ENCODE measurements at regions not wholly inside any gene's neighbourhood (a gene's known extent, or its start where the extent isn't known, plus 50 kb on each side); places are given as distances from the start of the nearest gene placed in this dataset.

DNA sequence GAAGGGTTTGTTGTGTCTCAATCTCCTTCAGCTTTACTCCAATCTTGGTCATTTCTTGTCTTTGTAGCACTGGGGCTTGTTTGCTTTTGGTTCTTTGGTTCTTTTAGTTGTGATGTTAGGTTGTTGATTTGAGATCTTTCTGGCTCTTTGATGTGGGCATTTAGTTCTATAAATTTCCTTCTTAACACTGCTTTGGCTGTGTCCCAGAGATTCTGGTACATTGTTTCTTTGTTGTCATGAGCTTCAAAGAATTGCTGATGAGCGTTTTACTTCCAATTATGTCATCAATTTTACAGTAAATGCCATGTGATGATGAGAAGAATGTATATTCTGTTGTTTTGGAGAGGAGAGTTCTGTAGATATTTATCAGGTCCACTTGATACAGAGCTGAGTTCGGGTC is 353.3 kb downstream of the MAN2A1 start:
- intact Hi-C loops (cut with DNase I): no loop called here
- Histone ChIP-seq H3K36me3 (replicated peaks in 1 of 2) (no peaks in the 10 kb centered on the region), H3K4me3 (no peak overlapping the region), H3K4me1 (replicated peaks in 1 of 2) (peaks cover 0 to 8% of the 10 kb centered on the region in 2 donors), H3K9me3 (replicated peaks in 1 of 3) (no peaks in the 10 kb centered on the region), H3K27ac (no peak overlapping the region), H3K27me3 (no peaks in the 10 kb centered on the region)
- DNase-seq: no peak
- TF ChIP-seq POLR2A (IDR thresholded peaks at IDR 0.05): no peak
- TF ChIP-seq, protein P1, sequence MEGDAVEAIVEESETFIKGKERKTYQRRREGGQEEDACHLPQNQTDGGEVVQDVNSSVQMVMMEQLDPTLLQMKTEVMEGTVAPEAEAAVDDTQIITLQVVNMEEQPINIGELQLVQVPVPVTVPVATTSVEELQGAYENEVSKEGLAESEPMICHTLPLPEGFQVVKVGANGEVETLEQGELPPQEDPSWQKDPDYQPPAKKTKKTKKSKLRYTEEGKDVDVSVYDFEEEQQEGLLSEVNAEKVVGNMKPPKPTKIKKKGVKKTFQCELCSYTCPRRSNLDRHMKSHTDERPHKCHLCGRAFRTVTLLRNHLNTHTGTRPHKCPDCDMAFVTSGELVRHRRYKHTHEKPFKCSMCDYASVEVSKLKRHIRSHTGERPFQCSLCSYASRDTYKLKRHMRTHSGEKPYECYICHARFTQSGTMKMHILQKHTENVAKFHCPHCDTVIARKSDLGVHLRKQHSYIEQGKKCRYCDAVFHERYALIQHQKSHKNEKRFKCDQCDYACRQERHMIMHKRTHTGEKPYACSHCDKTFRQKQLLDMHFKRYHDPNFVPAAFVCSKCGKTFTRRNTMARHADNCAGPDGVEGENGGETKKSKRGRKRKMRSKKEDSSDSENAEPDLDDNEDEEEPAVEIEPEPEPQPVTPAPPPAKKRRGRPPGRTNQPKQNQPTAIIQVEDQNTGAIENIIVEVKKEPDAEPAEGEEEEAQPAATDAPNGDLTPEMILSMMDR (IDR thresholded peaks at IDR 0.05): no peak
- 67 to 83% (median 77%) methylated on average over 2 of the region's 2 CpGs for WGBS, 4 donors

DNA sequence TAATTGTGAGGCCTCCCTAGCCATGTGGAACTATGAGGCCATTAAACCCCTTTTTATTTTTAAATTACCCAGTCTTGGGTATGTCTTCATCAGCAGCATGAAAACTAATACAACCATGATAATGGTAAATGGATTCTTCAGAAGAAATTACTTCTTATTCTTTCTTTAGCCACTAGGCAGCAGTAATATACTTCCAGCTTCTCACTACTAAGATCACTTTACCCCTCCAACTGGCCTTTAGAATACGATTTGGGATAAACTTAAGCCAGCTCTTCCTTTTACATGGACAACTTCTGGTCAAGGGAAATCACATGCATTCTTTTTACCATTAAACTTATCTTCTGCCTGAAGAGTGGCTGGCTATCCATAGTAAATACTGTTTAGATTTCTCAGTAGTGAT is 355.4 kb downstream of the MAN2A1 start:
- TF ChIP-seq, protein P1 (IDR thresholded peaks at IDR 0.05): peak in 5 of 6 experiments; percentile 10 to 37 (median 25)
- no peak for TF ChIP-seq POLR2A (IDR thresholded peaks at IDR 0.05)
- no peaks in the 10 kb centered on the region for H3K9me3 ChIP-seq (replicated peaks in 1 of 3)
- no peaks in the 10 kb centered on the region for H3K27me3 ChIP-seq
- 27 to 53% (median 41%) methylated on average over 1 of the region's 1 CpG for WGBS, 4 donors
- H3K4me1 ChIP-seq (replicated peaks in 1 of 2): no peaks in the 10 kb centered on the region
- H3K36me3 ChIP-seq (replicated peaks in 1 of 2): no peaks in the 10 kb centered on the region
- no peak overlapping the region for H3K4me3 ChIP-seq
- H3K27ac ChIP-seq: no peak overlapping the region
- intact Hi-C loops (cut with DNase I): no loop called here
- no peak for DNase-seq

DNA sequence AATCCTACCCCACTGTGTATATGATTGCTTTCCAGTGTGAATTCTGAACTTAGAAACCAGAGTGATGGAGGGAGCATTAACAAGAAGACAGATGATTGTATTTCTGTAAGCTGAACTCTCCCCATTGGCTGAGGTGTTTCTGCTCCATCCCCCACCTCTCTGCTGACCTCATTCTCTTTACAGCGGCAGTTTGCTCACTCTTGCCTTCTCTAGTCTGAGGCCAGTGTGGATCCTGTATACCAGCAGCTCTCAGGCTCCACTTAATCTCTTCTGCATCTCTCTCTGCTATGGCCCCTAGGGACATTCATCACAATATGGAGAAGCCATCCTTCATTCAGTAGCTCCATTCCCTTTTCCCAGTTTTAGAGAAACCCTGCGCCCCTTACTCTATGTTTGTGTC is 358.8 kb downstream of the MAN2A1 start:
- no peak for DNase-seq
- Histone ChIP-seq H3K4me3 (no peak overlapping the region), H3K9me3 (replicated peaks in 1 of 3) (no peaks in the 10 kb centered on the region), H3K36me3 (replicated peaks in 1 of 2) (no peaks in the 10 kb centered on the region), H3K4me1 (replicated peaks in 1 of 2) (no peaks in the 10 kb centered on the region), H3K27me3 (no peaks in the 10 kb centered on the region), H3K27ac (no peak overlapping the region)
- TF ChIP-seq, protein P1 (IDR thresholded peaks at IDR 0.05): no peak
- intact Hi-C loops (cut with DNase I): no loop called here
- 72 to 80% (median 77%) methylated on average over 2 of the region's 2 CpGs for WGBS, 4 donors

DNA sequence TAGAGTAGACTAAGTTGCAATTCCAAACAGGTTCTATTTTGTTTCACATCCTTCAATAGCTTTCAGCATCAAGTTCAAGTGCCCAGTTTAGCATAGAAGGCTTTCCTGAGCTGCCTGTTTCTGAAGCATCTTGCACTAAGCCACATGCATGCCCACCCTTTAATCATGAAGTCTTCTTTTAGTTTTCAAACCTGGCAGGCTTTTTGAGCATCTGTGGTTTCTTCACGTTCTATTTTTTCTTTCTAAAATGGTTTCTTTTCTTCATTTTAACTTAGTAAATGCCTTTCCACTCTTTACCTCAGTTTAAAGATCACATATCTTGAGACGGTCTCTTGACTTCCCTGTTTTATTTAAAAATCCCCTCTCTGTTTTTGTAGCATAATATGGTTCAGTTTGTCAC is 360.1 kb downstream of the MAN2A1 start:
- intact Hi-C loops (cut with DNase I): no loop called here
- Histone ChIP-seq H3K9me3 (replicated peaks in 1 of 3) (no peaks in the 10 kb centered on the region), H3K4me1 (replicated peaks in 1 of 2) (no peaks in the 10 kb centered on the region), H3K27me3 (no peaks in the 10 kb centered on the region), H3K4me3 (no peak overlapping the region), H3K27ac (no peak overlapping the region), H3K36me3 (replicated peaks in 1 of 2) (no peaks in the 10 kb centered on the region)
- no peak for DNase-seq
- TF ChIP-seq, protein P1 (IDR thresholded peaks at IDR 0.05): no peak
- no peak for TF ChIP-seq POLR2A (IDR thresholded peaks at IDR 0.05)
- WGBS, 4 donors: 71 to 84% (median 78%) methylated on average over 2 of the region's 2 CpGs

Data from adrenal gland (tissue), 9 donors.